ENCODE measurements at regions not wholly inside any gene's neighbourhood (a gene's known extent, or its start where the extent isn't known, plus 50 kb on each side); places are given as distances from the start of the nearest gene placed in this dataset.
"Not testable (repeated sequence)": the region's sequence is repeated elsewhere in the genome, so short reads cannot be mapped to it uniquely, and the experiment has no call there.

- TF ChIP-seq CTCF (conservative IDR thresholded peaks at IDR 0.05); EZH2 (IDR thresholded peaks at IDR 0.05; ENCODE audit: low read depth): not testable (repeated sequence)
Measured at GRCh38 chr5:67544942-67545341, 348.3 kb upstream of the CD180 start.
